GM23338 (cell line): ENCODE measurements at regions not wholly inside any gene's neighbourhood (a gene's known extent, or its start where the extent isn't known, plus 50 kb on each side); places are given as distances from the start of the nearest gene placed in this dataset.

Source experiments
- ATAC-seq: fragments of 200-7000 bp; cut with Tn5 transposase; 3 replicates; pipeline ENCODE4 v1.9.1; 2020
- DNase-seq: peaks from one replicate; pipeline ENCODE4 v3.0.0-alpha.2; 2015; ENCODE audit warnings: low spot score
- H2AFZ ChIP-seq: fragments of 200-600 bp; sonication (generic); 2 replicates; pipeline ENCODE4 v1.8.0; 2016; ENCODE audit warnings: antibody characterized with exemption, mild to moderate bottlenecking, moderate library complexity
- H3F3A ChIP-seq: fragments of 200-600 bp; sonication (generic); replicated peaks from 2 replicates; pipeline ENCODE4 v1.8.0; 2017; ENCODE audit warnings: antibody characterized with exemption, mixed run types, low read depth
- H3K27ac ChIP-seq: fragments of 200-600 bp; sonication (generic); 2 replicates; pipeline ENCODE4 v1.6.1; 2016; ENCODE audit warnings: low read depth
- H3K27me3 ChIP-seq: fragments of 200-600 bp; sonication (generic); 2 replicates; pipeline ENCODE4 v1.8.0; 2016; ENCODE audit warnings: mild to moderate bottlenecking, mixed run types, moderate library complexity; ENCODE audit not compliant: insufficient read depth
- H3K36me3 ChIP-seq: fragments of 200-600 bp; sonication (generic); 2 replicates; pipeline ENCODE4 v1.8.0; 2016; ENCODE audit warnings: mild to moderate bottlenecking; ENCODE audit not compliant: insufficient read depth
- H3K4me1 ChIP-seq: fragments of 200-600 bp; sonication (generic); 2 replicates; pipeline ENCODE4 v1.8.0; 2016; ENCODE audit warnings: mild to moderate bottlenecking, moderate library complexity; ENCODE audit not compliant: insufficient read depth
- H3K4me2 ChIP-seq: fragments of 200-600 bp; sonication (generic); 2 replicates; pipeline ENCODE4 v1.7.1; 2017; ENCODE audit warnings: mixed run types
- H3K4me3 ChIP-seq: fragments of 200-600 bp; sonication (generic); 2 replicates; pipeline ENCODE4 v1.6.1; 2016; ENCODE audit warnings: mixed run types
- H3K79me2 ChIP-seq: fragments of 200-600 bp; sonication (generic); replicated peaks from 2 replicates; pipeline ENCODE4 v1.8.0; 2017; ENCODE audit warnings: mild to moderate bottlenecking; ENCODE audit not compliant: insufficient read depth
- H3K9me2 ChIP-seq: fragments of 200-600 bp; sonication (generic); 2 replicates; pipeline ENCODE4 v1.8.0; 2017; ENCODE audit not compliant: insufficient read depth
- H4K20me1 ChIP-seq: fragments of 200-600 bp; sonication (generic); replicated peaks from 2 replicates; pipeline ENCODE4 v1.8.0; 2017; ENCODE audit warnings: mild to moderate bottlenecking; ENCODE audit not compliant: insufficient read depth
- H3K27ac Mint-ChIP-seq: 2 replicates; pipeline ENCODE4 v1.8.0; 2020; ENCODE audit warnings: inconsistent platforms, mild to moderate bottlenecking, moderate library complexity, mixed read lengths
- H3K27me3 Mint-ChIP-seq: 3 replicates; pipeline ENCODE4 v1.8.0; 2022; ENCODE audit warnings: low read depth, mild to moderate bottlenecking, moderate library complexity, mixed read lengths, inconsistent platforms; ENCODE audit not compliant: insufficient read depth, poor library complexity
- H3K36me3 Mint-ChIP-seq: 3 replicates; pipeline ENCODE4 v1.8.0; 2021; ENCODE audit warnings: low read depth, mild to moderate bottlenecking, inconsistent platforms, moderate library complexity, mixed read lengths
- H3K4me1 Mint-ChIP-seq: 3 replicates; pipeline ENCODE4 v1.8.0; 2020; ENCODE audit warnings: mild to moderate bottlenecking, inconsistent platforms, mixed read lengths
- H3K4me3 Mint-ChIP-seq: 3 replicates; pipeline ENCODE4 v1.8.0; 2021; ENCODE audit warnings: moderate library complexity, mild to moderate bottlenecking, inconsistent platforms, mixed read lengths
- H3K9me3 Mint-ChIP-seq: 3 replicates; pipeline ENCODE4 v1.8.0; 2020; ENCODE audit warnings: moderate library complexity, mild to moderate bottlenecking, inconsistent platforms, mixed read lengths
- CREB1 ChIP-seq: fragments of 250-450 bp; sonication (Bioruptor Pico); IDR thresholded peaks from 2 replicates; pipeline ENCODE4 v1.5.0; 2020; ENCODE audit warnings: low read depth, mild to moderate bottlenecking, moderate library complexity
- POLR2AphosphoS5 ChIP-seq: IDR thresholded peaks from 2 replicates; pipeline ENCODE4 v1.6.1; 2016; ENCODE audit warnings: antibody characterized with exemption, low read depth
- STAT1 ChIP-seq: IDR thresholded peaks from one replicate; pipeline ENCODE4 v1.6.1; 2016; ENCODE audit warnings: antibody characterized with exemption; ENCODE audit not compliant: unreplicated experiment
- ZNF114 ChIP-seq: fragments of 250-450 bp; sonication (Bioruptor Pico); IDR thresholded peaks from 2 replicates; pipeline ENCODE4 v1.5.0; 2020; ENCODE audit warnings: mild to moderate bottlenecking, moderate library complexity
- TF ChIP-seq, protein P1 (sequence below): IDR thresholded peaks from 2 replicates; pipeline ENCODE4 v1.6.1; 2016; ENCODE audit warnings: antibody characterized with exemption
- TF ChIP-seq, protein P2 (sequence below), 2 experiments: fragments of 200-600 bp in 1 of 2; sonication (generic) in 1 of 2; conservative IDR thresholded peaks; 2 replicates each; pipeline versions ENCODE4 v1.5.1 to v1.6.1; 2016 to 2017; ENCODE audit warnings: antibody characterized with exemption in 2 of 2, low read depth in 2 of 2, mild to moderate bottlenecking in 2 of 2, moderate library complexity in 1 of 2
- TF ChIP-seq, protein P3 (sequence below): IDR thresholded peaks from one replicate; pipeline ENCODE4 v1.6.1; 2018; ENCODE audit warnings: antibody characterized with exemption; ENCODE audit not compliant: unreplicated experiment
- TF ChIP-seq, protein P4 (sequence below): fragments of 250-450 bp; sonication (Bioruptor Pico); IDR thresholded peaks from 2 replicates; pipeline ENCODE4 v1.5.0; 2020; ENCODE audit warnings: mild to moderate bottlenecking, moderate library complexity

DNA sequence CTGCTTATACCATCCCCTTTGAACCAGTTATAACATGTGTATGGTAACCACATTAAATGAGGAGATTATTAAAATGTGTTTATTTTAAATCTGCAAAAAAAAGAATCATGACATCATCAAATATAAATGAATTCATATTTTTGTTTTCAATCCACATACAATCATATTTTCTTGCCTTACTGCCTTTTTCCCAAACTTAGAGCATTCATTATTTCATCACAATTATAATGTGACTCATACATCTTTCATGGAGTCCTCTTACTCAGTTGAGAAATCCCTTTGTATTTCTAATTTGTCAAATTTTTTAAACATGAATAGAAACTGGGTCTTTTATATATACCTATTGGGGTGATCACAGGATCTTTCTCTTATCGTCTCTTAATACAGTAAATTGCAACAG, 909.6 kb downstream of the DSC3 start:
- DNase-seq, result no peak
- Histone ChIP-seq H4K20me1 (no peaks in the 10 kb centered on the region), H3K4me2 (no peak overlapping the region), H3K4me3 (no peak overlapping the region), H3K9me2 (peaks cover 4% of the 10 kb centered on the region; the same call in 1 of the 2 replicates), H3K79me2 (no peaks in the 10 kb centered on the region), H2AFZ (no peak overlapping the region), H3K36me3 (no peaks in the 10 kb centered on the region), H3K27me3 (no peaks in the 10 kb centered on the region), H3K27ac (no peak overlapping the region), H3K4me1 (no peaks in the 10 kb centered on the region), H3F3A (no peaks in the 10 kb centered on the region)
- TF ChIP-seq, protein P1, sequence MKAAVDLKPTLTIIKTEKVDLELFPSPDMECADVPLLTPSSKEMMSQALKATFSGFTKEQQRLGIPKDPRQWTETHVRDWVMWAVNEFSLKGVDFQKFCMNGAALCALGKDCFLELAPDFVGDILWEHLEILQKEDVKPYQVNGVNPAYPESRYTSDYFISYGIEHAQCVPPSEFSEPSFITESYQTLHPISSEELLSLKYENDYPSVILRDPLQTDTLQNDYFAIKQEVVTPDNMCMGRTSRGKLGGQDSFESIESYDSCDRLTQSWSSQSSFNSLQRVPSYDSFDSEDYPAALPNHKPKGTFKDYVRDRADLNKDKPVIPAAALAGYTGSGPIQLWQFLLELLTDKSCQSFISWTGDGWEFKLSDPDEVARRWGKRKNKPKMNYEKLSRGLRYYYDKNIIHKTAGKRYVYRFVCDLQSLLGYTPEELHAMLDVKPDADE, result no peak
- TF ChIP-seq ZNF114 (no peak), CREB1 (CRISPR knock-in tag) (no peak), POLR2AphosphoS5 (no peak), STAT1 (no peak)
- TF ChIP-seq, protein P2, sequence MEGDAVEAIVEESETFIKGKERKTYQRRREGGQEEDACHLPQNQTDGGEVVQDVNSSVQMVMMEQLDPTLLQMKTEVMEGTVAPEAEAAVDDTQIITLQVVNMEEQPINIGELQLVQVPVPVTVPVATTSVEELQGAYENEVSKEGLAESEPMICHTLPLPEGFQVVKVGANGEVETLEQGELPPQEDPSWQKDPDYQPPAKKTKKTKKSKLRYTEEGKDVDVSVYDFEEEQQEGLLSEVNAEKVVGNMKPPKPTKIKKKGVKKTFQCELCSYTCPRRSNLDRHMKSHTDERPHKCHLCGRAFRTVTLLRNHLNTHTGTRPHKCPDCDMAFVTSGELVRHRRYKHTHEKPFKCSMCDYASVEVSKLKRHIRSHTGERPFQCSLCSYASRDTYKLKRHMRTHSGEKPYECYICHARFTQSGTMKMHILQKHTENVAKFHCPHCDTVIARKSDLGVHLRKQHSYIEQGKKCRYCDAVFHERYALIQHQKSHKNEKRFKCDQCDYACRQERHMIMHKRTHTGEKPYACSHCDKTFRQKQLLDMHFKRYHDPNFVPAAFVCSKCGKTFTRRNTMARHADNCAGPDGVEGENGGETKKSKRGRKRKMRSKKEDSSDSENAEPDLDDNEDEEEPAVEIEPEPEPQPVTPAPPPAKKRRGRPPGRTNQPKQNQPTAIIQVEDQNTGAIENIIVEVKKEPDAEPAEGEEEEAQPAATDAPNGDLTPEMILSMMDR (conservative IDR thresholded peaks at IDR 0.05; ENCODE audit: low read depth in 2 of 2), result no peak
- TF ChIP-seq, protein P3, sequence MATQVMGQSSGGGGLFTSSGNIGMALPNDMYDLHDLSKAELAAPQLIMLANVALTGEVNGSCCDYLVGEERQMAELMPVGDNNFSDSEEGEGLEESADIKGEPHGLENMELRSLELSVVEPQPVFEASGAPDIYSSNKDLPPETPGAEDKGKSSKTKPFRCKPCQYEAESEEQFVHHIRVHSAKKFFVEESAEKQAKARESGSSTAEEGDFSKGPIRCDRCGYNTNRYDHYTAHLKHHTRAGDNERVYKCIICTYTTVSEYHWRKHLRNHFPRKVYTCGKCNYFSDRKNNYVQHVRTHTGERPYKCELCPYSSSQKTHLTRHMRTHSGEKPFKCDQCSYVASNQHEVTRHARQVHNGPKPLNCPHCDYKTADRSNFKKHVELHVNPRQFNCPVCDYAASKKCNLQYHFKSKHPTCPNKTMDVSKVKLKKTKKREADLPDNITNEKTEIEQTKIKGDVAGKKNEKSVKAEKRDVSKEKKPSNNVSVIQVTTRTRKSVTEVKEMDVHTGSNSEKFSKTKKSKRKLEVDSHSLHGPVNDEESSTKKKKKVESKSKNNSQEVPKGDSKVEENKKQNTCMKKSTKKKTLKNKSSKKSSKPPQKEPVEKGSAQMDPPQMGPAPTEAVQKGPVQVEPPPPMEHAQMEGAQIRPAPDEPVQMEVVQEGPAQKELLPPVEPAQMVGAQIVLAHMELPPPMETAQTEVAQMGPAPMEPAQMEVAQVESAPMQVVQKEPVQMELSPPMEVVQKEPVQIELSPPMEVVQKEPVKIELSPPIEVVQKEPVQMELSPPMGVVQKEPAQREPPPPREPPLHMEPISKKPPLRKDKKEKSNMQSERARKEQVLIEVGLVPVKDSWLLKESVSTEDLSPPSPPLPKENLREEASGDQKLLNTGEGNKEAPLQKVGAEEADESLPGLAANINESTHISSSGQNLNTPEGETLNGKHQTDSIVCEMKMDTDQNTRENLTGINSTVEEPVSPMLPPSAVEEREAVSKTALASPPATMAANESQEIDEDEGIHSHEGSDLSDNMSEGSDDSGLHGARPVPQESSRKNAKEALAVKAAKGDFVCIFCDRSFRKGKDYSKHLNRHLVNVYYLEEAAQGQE, result no peak
- TF ChIP-seq, protein P4, sequence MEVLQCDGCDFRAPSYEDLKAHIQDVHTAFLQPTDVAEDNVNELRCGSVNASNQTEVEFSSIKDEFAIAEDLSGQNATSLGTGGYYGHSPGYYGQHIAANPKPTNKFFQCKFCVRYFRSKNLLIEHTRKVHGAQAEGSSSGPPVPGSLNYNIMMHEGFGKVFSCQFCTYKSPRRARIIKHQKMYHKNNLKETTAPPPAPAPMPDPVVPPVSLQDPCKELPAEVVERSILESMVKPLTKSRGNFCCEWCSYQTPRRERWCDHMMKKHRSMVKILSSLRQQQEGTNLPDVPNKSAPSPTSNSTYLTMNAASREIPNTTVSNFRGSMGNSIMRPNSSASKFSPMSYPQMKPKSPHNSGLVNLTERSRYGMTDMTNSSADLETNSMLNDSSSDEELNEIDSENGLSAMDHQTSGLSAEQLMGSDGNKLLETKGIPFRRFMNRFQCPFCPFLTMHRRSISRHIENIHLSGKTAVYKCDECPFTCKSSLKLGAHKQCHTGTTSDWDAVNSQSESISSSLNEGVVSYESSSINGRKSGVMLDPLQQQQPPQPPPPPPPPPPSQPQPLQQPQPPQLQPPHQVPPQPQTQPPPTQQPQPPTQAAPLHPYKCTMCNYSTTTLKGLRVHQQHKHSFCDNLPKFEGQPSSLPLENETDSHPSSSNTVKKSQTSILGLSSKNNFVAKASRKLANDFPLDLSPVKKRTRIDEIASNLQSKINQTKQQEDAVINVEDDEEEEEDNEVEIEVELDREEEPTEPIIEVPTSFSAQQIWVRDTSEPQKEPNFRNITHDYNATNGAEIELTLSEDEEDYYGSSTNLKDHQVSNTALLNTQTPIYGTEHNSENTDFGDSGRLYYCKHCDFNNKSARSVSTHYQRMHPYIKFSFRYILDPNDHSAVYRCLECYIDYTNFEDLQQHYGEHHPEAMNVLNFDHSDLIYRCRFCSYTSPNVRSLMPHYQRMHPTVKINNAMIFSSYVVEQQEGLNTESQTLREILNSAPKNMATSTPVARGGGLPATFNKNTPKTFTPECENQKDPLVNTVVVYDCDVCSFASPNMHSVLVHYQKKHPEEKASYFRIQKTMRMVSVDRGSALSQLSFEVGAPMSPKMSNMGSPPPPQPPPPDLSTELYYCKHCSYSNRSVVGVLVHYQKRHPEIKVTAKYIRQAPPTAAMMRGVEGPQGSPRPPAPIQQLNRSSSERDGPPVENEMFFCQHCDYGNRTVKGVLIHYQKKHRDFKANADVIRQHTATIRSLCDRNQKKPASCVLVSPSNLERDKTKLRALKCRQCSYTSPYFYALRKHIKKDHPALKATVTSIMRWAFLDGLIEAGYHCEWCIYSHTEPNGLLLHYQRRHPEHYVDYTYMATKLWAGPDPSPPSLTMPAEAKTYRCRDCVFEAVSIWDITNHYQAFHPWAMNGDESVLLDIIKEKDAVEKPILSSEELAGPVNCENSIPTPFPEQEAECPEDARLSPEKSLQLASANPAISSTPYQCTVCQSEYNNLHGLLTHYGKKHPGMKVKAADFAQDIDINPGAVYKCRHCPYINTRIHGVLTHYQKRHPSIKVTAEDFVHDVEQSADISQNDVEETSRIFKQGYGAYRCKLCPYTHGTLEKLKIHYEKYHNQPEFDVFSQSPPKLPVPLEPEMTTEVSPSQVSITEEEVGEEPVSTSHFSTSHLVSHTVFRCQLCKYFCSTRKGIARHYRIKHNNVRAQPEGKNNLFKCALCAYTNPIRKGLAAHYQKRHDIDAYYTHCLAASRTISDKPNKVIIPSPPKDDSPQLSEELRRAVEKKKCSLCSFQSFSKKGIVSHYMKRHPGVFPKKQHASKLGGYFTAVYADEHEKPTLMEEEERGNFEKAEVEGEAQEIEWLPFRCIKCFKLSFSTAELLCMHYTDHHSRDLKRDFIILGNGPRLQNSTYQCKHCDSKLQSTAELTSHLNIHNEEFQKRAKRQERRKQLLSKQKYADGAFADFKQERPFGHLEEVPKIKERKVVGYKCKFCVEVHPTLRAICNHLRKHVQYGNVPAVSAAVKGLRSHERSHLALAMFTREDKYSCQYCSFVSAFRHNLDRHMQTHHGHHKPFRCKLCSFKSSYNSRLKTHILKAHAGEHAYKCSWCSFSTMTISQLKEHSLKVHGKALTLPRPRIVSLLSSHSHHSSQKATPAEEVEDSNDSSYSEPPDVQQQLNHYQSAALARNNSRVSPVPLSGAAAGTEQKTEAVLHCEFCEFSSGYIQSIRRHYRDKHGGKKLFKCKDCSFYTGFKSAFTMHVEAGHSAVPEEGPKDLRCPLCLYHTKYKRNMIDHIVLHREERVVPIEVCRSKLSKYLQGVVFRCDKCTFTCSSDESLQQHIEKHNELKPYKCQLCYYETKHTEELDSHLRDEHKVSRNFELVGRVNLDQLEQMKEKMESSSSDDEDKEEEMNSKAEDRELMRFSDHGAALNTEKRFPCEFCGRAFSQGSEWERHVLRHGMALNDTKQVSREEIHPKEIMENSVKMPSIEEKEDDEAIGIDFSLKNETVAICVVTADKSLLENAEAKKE (CRISPR knock-in tag), result no peak
- H3K27ac Mint-ChIP-seq, result no peak overlapping the region
- H3K4me3 Mint-ChIP-seq, result no peak overlapping the region
- no peaks in the 10 kb centered on the region for H3K27me3 Mint-ChIP-seq
- peaks cover 3% of the 10 kb centered on the region; the same call in 1 of the 3 replicates for H3K36me3 Mint-ChIP-seq
- peaks cover 17% of the 10 kb centered on the region; the same call in 2 of the 3 replicates for H3K9me3 Mint-ChIP-seq
- no peaks in the 10 kb centered on the region for H3K4me1 Mint-ChIP-seq
- ATAC-seq, result no peak
